ENCODE measurements at regions not wholly inside any gene's neighbourhood (a gene's known extent, or its start where the extent isn't known, plus 50 kb on each side); places are given as distances from the start of the nearest gene placed in this dataset.

DNA sequence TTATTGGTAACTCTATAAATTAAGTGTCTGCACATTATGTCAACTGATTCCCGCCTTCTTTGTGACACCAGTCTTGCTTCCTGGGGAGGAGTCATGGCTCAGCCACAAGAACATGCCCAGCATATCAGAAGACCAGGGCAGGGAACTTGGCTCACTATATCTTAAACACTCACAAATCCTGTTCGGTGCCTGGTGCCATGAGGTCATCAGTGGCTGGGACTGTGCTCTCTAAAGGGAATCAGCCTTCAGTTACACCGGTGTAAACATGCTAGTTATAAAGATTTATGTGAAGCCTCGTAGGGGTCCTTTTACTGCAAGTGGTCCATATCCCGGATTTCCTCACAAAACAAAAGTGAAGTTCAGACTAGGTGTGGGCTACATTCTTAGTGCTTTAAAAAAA lies 73.1 kb upstream of the ZNF521 start:
- no peak for DNase-seq

- no peak for DNase-seq
Observed at GRCh38 chr18:25423760-25424159, 71.8 kb upstream of the ZNF521 start.

DNA sequence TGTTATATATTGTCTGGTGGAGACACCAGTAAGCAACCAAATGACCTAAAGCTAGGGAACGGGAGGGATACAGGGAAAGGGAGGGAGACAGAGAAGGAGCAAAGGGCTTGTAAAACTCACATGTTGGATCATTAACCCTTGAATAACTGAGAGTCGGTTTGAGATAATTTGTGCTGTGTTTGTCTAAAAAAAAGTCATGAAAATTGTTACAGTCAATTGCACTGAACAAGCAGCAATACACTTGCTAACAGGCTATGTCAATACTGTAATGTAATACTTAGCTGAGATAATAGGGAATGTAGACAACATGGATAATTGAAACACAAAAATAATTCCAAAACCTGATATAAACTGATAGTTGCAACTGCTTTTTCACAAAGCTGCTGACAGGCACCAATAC lies 71.3 kb upstream of the ZNF521 start:
- no peak for DNase-seq

DNA sequence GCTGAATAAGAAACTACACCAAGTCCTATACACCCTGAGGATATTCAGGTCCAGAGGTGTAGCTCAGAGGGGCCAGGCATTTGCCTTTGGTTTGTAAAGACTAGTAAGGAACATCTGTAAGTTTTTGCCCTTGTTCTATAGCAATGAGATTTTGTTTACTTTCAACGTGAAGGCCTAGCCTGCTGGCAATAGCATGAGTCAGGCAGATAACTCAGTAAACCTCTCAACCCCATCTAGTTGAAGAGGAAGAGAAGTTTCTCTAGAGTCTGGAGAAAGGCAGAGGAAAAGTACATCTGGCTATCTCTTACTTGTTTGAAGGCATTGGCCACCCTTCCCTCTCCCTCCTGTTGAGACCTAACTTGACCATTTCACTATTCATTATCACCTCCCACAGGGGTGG lies 70.3 kb upstream of the ZNF521 start:
- no peak for DNase-seq

DNA sequence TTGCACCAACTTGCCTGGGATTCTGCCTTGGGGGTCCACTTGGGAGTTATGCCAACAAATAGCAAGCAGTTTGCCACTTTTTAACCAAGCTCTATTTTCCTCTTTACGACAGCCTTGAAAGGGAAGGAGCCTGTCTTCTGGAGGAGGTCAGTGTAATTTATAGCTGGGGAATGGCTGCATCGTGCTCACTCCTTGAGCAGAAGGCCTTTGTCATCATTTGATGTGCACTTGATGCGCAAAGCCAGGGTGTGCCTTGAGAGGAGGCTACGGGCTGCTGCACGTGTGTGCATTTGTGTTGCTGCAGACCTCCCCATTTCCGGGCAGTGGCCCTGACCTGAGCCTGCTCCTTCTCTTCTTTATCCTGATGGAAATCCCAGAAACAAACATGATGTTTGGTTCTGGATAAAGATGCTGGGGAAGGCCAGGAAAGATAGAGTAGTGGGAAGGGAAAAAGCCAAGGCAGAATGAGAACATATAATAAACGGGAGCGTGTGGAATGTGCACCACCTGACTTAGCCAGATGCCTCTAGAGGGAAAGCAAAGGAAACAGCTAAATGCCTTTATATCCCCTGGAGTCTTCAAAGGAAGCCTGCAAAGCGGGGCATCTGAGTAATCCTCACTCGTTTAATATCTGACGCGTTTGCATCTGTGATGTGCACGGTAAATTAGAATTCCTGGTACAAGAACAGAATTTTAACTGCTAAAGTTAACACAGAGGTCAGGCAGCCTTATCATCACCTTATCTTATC lies 68.3 kb upstream of the ZNF521 start:
- DNase-seq, result no peak

- no peak for DNase-seq
Observed at GRCh38 chr18:25416374-25416773, 64.4 kb upstream of the ZNF521 start.

GRCh38 chr18:25409971-25410370 lies 58.0 kb upstream of the ZNF521 start:
- DNase-seq, result no peak

- no peak for DNase-seq
Observed at GRCh38 chr18:25408293-25408692, 56.3 kb upstream of the ZNF521 start.
